Hepatocyte (in vitro differentiated cells): ENCODE measurements at regions not wholly inside any gene's neighbourhood (a gene's known extent, or its start where the extent isn't known, plus 50 kb on each side); places are given as distances from the start of the nearest gene placed in this dataset.

Experiments
- CTCF ChIP-seq: fragments of 200-600 bp; sonication (generic); IDR thresholded peaks from 2 replicates; pipeline ENCODE4 v1.5.1; 2016; ENCODE audit warnings: antibody characterized with exemption, mild to moderate bottlenecking; ENCODE audit not compliant: poor library complexity
- EZH2 ChIP-seq: fragments of 200-600 bp; sonication (generic); IDR thresholded peaks from 2 replicates; pipeline ENCODE4 v1.6.1; 2016; ENCODE audit warnings: antibody characterized with exemption, mild to moderate bottlenecking, borderline replicate concordance

GRCh38 chr14:39991041-39991440, 558.8 kb upstream of the FBXO33 start:
- TF ChIP-seq CTCF (no peak), EZH2 (no peak)
